ENCODE measurements at regions not wholly inside any gene's neighbourhood (a gene's known extent, or its start where the extent isn't known, plus 50 kb on each side); places are given as distances from the start of the nearest gene placed in this dataset.

- no peak for TF ChIP-seq TAF1 (IDR thresholded peaks at IDR 0.05; ENCODE audit: low read depth)
- no peak for TF ChIP-seq MAX (IDR thresholded peaks at IDR 0.05)
- no peak for TF ChIP-seq REST (IDR thresholded peaks at IDR 0.05; ENCODE audit: low read depth)
- no peak for TF ChIP-seq EGR1 (IDR thresholded peaks at IDR 0.05)
- no peak for TF ChIP-seq RAD21 (IDR thresholded peaks at IDR 0.05; ENCODE audit: low read depth)
- no peak for TF ChIP-seq EP300 (IDR thresholded peaks at IDR 0.05; ENCODE audit: borderline replicate concordance)
- TF ChIP-seq FOXM1 (IDR thresholded peaks at IDR 0.05; ENCODE audit: borderline replicate concordance, low read depth) = no peak
- TF ChIP-seq YY1 (IDR thresholded peaks at IDR 0.05; ENCODE audit: low read depth) = no peak
- TF ChIP-seq ZBTB7A (IDR thresholded peaks at IDR 0.05; ENCODE audit: low read depth) = no peak
- TF ChIP-seq TCF12 (IDR thresholded peaks at IDR 0.05; ENCODE audit: low read depth) = no peak
- TF ChIP-seq CEBPB (IDR thresholded peaks at IDR 0.05) = no peak
Observed at GRCh38 chr7:86431761-86432160, 211.9 kb upstream of the GRM3 start.

Measured in Ishikawa (cell line).